Fibroblast of lung (primary cell): ENCODE measurements at regions not wholly inside any gene's neighbourhood (a gene's known extent, or its start where the extent isn't known, plus 50 kb on each side); places are given as distances from the start of the nearest gene placed in this dataset.

Experiments
- EZH2 ChIP-seq: IDR thresholded peaks from 2 replicates; pipeline ENCODE4 v1.5.1; 2012; ENCODE audit warnings: low read length, control low read depth, mild to moderate bottlenecking; ENCODE audit errors: missing control alignments
- TF ChIP-seq, protein P1 (sequence below), 2 donors: IDR thresholded peaks in 1 of 2; conservative IDR thresholded peaks in 1 of 2; 1 replicate in 1 of 2; 2 replicates in 1 of 2; pipeline ENCODE4 v1.5.1; 2011 to 2012; ENCODE audit warnings: low read length in 2 of 2, control low read depth in 1 of 2, inconsistent platforms in 1 of 2, low read depth in 1 of 2, mild to moderate bottlenecking in 1 of 2

DNA sequence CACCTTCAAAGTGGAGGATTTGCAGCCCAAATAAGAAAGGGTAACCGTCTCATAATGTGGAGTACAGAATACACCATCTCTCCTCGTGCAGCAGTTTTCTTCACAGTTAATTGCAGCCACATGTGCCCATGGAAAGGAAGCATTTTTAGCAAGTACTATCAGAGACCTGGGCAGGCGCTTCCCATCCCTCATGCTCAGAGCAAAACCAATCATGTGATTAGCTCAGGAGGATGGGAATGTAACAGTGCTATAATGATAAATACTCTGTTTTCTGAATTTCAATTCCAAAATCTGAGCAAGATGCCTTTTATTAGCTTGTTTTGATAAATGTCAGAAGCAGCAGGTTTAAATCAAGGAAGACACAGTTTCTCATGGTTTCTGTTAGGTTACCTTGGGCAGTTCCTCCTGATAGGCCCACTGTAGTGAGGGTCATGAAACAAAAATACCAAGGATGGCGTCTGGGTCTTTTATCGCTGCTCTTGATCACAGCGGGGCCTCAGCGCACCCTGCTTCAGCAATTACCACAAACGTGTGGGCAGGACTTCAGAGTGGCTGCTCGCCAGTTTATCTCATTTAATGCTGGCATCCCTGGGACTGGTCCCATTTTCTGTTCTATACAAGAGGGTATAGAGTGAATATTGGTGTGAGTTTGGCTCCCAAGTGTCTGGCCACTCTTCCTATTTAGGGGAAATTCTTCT is 92.6 kb upstream of the VGLL4 start:
- TF ChIP-seq, protein P1, sequence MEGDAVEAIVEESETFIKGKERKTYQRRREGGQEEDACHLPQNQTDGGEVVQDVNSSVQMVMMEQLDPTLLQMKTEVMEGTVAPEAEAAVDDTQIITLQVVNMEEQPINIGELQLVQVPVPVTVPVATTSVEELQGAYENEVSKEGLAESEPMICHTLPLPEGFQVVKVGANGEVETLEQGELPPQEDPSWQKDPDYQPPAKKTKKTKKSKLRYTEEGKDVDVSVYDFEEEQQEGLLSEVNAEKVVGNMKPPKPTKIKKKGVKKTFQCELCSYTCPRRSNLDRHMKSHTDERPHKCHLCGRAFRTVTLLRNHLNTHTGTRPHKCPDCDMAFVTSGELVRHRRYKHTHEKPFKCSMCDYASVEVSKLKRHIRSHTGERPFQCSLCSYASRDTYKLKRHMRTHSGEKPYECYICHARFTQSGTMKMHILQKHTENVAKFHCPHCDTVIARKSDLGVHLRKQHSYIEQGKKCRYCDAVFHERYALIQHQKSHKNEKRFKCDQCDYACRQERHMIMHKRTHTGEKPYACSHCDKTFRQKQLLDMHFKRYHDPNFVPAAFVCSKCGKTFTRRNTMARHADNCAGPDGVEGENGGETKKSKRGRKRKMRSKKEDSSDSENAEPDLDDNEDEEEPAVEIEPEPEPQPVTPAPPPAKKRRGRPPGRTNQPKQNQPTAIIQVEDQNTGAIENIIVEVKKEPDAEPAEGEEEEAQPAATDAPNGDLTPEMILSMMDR (conservative IDR thresholded peaks at IDR 0.05 in 1 of 2, IDR thresholded peaks at IDR 0.05 in 1 of 2; ENCODE audit: low read depth in 1 of 2, low read length in 2 of 2), result no peak
- no peak for TF ChIP-seq EZH2
